ENCODE measurements at regions not wholly inside any gene's neighbourhood (a gene's known extent, or its start where the extent isn't known, plus 50 kb on each side); places are given as distances from the start of the nearest gene placed in this dataset.

- TF ChIP-seq, protein P1, sequence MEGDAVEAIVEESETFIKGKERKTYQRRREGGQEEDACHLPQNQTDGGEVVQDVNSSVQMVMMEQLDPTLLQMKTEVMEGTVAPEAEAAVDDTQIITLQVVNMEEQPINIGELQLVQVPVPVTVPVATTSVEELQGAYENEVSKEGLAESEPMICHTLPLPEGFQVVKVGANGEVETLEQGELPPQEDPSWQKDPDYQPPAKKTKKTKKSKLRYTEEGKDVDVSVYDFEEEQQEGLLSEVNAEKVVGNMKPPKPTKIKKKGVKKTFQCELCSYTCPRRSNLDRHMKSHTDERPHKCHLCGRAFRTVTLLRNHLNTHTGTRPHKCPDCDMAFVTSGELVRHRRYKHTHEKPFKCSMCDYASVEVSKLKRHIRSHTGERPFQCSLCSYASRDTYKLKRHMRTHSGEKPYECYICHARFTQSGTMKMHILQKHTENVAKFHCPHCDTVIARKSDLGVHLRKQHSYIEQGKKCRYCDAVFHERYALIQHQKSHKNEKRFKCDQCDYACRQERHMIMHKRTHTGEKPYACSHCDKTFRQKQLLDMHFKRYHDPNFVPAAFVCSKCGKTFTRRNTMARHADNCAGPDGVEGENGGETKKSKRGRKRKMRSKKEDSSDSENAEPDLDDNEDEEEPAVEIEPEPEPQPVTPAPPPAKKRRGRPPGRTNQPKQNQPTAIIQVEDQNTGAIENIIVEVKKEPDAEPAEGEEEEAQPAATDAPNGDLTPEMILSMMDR (IDR thresholded peaks at IDR 0.05; ENCODE audit: insufficient read depth, low read depth, low read length, missing control alignments): no peak
- H3K4me3 ChIP-seq (ENCODE audit: low read depth, low read length): no peak overlapping the region
- DNase-seq (ENCODE audit: low read depth): no peak
These were observed 389.0 kb upstream of the ALCAM start for GRCh38 chr3:104977719-104978118.

DNA sequence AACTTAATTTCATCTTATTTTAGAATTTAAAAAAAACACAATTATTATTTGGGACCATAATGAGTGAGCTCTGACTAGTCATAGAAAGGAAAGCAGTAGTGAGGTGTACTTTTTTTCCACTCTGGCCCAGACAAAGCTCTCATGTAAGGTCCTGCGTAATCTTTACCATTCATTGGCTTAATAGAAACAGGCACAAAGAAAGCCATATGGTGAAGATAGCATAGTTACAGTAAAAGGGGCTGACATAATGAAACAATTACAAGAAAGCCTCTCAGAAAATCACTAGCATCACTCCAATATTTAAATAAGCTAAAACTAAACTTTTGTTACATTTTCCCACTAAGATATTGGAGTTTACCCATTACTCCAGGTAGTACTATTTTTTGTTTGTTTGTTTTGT lies 384.6 kb upstream of the ALCAM start:
- TF ChIP-seq, protein P1 (IDR thresholded peaks at IDR 0.05; ENCODE audit: insufficient read depth, low read depth, low read length, missing control alignments): no peak
- H3K4me3 ChIP-seq (ENCODE audit: low read depth, low read length): no peak overlapping the region
- no peak for DNase-seq (ENCODE audit: low read depth)

DNA sequence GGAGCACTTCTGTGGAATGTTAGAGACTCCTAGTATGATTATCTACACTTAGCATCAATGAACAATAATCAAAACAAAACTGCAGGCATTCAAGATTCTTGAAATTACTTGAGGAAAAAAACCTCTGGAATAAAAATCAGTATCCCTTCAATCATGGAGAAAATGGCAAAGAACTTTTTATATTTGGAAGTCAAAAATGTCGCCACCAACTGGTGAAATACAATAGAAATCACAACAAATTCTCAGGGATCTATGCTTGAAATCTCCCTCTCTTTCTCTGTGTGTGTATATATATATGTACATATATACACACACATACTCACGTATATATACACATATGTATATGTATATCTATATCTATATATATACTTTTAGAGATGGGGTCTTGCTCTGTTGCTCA lies 378.9 kb upstream of the ALCAM start:
- H3K4me3 ChIP-seq (ENCODE audit: low read depth, low read length): no peak overlapping the region
- TF ChIP-seq, protein P1 (IDR thresholded peaks at IDR 0.05; ENCODE audit: insufficient read depth, low read depth, low read length, missing control alignments): no peak
- no peak for DNase-seq (ENCODE audit: low read depth)

DNA sequence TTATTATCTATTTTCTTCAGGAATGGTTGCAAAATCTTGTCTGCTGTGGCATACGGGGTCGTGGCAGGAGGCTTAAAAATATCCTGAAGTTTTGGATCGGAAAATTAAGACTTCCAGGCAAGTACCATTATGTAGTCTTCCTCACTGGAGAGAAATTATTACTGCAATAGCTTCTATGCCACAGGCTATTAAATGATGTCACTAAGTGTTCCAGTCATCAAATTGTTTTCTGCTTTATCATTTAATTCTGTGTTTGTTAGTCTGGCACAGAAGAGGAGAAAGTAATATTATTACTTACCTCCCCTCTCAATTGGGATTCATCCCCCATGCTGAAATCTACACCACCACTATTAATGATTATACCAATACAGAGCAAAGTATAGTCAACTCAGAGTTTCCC lies 378.2 kb upstream of the ALCAM start:
- TF ChIP-seq, protein P1 (IDR thresholded peaks at IDR 0.05; ENCODE audit: insufficient read depth, low read depth, low read length, missing control alignments): no peak
- H3K4me3 ChIP-seq (ENCODE audit: low read depth, low read length): no peak overlapping the region
- DNase-seq (ENCODE audit: low read depth): no peak

DNA sequence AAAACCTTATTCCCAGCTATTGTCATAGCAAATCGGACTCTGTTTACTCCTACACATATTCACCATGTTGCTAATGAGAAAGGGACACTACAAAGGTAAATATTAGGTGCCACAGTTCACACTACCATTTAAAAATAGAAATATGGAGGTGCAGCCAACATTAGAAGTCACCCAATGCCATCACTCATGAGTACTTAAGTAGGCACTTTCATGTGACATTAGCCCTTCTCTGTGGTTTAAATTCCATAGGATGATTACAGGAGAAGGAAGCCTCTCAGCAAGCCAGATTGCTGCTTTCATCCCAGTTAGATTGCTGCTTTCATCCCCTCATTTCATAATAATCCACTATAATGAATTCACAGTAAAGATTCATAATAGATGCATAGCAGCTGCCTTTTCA lies 376.8 kb upstream of the ALCAM start:
- H3K4me3 ChIP-seq (ENCODE audit: low read depth, low read length): no peak overlapping the region
- TF ChIP-seq, protein P1 (IDR thresholded peaks at IDR 0.05; ENCODE audit: insufficient read depth, low read depth, low read length, missing control alignments): no peak
- DNase-seq (ENCODE audit: low read depth): no peak

- no peak overlapping the region for H3K4me3 ChIP-seq (ENCODE audit: low read depth, low read length)
- DNase-seq (ENCODE audit: low read depth): no peak
- TF ChIP-seq, protein P1 (IDR thresholded peaks at IDR 0.05; ENCODE audit: insufficient read depth, low read depth, low read length, missing control alignments): no peak
These were observed 376.0 kb upstream of the ALCAM start for GRCh38 chr3:104990758-104991157.

- DNase-seq (ENCODE audit: low read depth): no peak
- H3K4me3 ChIP-seq (ENCODE audit: low read depth, low read length): no peak overlapping the region
- TF ChIP-seq, protein P1 (IDR thresholded peaks at IDR 0.05; ENCODE audit: insufficient read depth, low read depth, low read length, missing control alignments): no peak
These were observed 374.0 kb upstream of the ALCAM start for GRCh38 chr3:104992676-104993075.
